Inferior parietal cortex (tissue), 1 donor: ENCODE measurements at regions not wholly inside any gene's neighbourhood (a gene's known extent, or its start where the extent isn't known, plus 50 kb on each side); places are given as distances from the start of the nearest gene placed in this dataset.
A peak's percentile ranks its signal among the peaks of the same experiment; 100 is the strongest.

Experiments
- DNase-seq: peaks from one replicate; pipeline ENCODE4 v3.0.0-alpha.2; 2016; ENCODE audit errors: extremely low spot score

DNA sequence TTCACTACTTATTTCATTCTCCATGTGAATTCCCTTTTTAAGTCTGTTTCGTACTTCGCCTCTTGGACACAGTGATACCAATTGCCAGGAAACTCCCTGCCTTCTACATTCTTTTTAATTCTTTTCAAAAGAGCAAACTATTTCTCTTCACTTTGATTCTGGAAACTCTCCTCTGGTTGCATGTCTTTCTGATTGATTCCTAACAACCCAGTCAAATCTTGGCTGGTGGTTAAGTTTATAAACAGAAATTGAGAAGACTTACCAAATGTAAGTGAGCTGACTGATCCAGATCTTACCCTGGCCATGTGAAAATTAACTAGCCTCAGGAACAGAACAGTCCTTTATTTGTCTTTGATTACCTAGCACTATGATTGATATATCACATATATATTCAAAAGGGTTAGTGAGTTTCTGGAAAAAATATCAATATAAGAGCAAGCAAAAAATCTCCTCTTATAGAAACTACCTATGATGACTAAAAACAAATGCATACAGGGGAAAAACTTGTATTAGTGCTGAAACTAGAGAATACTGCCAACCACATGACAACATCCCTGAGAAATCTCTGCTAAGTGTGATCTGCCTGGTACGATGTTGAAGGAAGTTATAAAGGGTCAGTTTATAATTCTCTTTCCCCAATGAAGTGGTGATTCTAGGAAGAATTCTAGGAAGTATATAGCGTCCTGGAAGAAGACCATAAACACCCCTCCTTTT is 152.6 kb upstream of the HTR2A start:
- no peak for DNase-seq

DNA sequence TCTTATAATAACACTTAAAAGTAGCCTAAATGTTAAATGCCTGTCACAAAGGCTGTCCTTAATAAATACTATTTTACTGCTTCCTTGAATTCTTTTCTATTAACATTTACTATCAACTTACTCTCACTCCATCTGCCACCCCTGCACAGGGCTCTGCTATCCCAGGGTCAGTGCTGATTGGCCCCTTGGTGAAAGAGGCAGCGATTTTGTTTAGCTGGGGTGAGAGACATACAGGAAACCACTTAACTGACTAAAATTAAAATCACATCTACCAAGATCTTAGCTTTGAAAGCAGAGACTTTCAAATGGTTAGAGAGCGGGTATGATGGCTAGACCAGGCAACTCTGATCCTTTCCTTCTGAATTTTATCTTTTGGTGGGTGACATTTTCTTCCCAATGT is 149.9 kb upstream of the HTR2A start:
- DNase-seq: no peak

DNA sequence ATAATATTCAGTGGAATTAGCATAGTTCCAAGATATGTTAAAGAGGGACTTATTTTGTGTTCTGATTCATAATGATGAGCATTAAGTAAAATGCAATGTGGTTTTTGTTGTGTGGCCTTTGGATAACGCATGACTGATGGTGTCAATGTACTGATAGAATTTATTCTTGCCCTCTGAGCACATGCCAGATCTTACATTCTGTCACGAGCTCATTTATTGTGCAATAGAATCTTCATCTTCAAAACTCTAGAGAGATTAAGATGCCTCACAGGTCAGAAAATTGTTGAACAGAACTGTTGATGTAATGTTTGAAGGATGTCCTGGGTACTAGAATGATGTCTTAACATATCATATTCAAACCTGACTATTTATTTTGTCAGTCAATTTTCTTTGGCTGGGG is 148.0 kb upstream of the HTR2A start:
- DNase-seq: no peak

- DNase-seq: no peak
Observed at GRCh38 chr13:47039106-47039505, 142.3 kb upstream of the HTR2A start.

GRCh38 chr13:47038188-47038587 is 141.3 kb upstream of the HTR2A start:
- DNase-seq: no peak

DNA sequence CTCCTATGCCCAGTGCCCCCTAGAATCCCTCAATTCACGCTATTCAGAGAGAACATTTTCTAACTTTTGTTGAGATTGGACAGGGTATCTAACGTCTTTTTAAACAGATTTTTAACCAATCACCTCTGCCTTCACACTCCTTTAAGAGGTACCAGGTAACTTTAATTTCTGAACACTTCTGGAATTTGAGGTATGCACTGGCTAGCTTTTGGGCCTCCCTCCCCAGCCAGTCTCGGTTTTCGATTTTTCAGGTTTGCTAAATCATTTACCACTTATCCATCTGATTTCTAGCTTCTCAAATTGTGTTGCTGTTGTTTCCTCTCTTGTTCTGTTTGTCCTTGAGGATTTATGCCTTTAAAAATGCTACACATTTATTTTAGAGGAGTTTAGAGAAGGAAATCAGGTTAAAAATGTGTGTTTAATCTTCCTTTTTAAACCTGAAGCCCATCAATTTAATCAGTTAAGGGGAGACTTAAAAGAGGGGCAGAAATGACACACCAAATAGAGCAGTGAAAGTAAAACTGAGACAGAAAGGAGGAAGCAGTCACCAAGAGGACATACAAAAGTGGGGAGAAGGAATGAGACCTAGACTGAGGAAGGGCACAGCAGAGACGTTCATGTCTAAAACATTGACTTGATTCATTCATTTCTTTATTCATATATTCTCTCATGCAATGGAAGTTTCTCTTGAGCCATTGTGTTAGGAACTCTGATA is 139.6 kb upstream of the HTR2A start:
- DNase-seq: no peak

GRCh38 chr13:47033216-47033615 is 136.4 kb upstream of the HTR2A start:
- no peak for DNase-seq

- no peak for DNase-seq
Observed at GRCh38 chr13:47027780-47028437, 131.1 kb upstream of the HTR2A start.

- no peak for DNase-seq
Observed at GRCh38 chr13:47025791-47026447, 129.1 kb upstream of the HTR2A start.

DNA sequence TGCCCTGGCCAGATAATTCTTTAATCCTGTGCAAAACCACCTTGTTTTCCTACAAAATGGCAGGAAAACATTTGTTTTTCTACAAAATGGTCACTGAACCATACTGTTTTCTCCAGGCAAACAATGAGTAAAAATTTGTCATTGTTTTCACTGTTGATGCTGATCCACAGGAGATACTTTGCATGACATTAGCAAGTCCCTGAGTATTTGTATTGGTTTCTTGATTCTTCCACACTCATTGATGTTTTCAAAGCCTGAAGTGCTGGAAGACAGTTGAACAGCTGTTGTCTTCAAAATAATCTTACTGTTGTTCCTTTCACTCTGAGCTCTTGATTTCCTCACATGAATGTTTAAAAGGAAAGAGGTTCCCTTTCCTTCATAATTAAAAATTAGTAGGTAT is 123.1 kb upstream of the HTR2A start:
- DNase-seq: no peak

- no peak for DNase-seq
Observed at GRCh38 chr13:47017476-47017875, 120.6 kb upstream of the HTR2A start.

- peak; percentile 40 for DNase-seq
Observed at GRCh38 chr13:47008318-47008717, 111.5 kb upstream of the HTR2A start.

GRCh38 chr13:47005756-47006414 is 109.0 kb upstream of the HTR2A start:
- DNase-seq: no peak

GRCh38 chr13:47004540-47004939 is 107.7 kb upstream of the HTR2A start:
- DNase-seq: no peak

- no peak for DNase-seq
Observed at GRCh38 chr13:47004027-47004426, 107.2 kb upstream of the HTR2A start.

- no peak for DNase-seq
Observed at GRCh38 chr13:47000165-47000564, 103.3 kb upstream of the HTR2A start.

DNA sequence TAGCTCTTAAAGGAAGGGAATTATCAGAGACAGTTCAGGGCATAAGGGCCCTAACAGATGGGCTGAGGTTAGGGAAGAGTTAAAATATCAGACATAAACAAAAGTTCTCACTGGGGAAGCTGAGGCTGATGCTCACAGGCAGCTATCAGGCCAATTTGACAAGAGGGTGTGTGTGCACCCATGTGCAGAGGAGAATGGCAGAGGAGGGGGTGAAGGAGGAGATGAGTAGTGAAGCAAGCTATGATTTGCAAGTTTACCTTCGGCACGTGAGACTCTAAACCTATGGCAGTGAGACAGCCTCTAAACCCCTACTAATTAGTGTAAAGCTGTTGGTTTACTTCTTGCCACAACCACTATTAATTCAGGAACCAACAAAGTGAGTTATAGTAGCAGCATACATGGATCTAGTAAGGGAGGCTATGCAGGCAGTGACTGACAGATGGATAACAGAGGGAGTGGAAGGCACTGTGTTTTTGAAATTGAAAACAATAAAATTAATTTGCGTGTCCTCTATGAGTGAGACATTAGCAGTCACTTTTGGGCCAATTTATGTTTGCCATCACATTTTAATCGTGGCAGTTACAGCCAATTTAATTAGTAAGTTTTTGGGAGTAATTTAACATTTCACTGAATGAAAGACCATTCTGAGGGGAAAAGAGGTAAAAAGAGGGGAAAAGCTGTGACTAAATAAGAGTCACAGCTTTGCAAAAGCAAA is 99.6 kb upstream of the HTR2A start:
- DNase-seq: no peak

DNA sequence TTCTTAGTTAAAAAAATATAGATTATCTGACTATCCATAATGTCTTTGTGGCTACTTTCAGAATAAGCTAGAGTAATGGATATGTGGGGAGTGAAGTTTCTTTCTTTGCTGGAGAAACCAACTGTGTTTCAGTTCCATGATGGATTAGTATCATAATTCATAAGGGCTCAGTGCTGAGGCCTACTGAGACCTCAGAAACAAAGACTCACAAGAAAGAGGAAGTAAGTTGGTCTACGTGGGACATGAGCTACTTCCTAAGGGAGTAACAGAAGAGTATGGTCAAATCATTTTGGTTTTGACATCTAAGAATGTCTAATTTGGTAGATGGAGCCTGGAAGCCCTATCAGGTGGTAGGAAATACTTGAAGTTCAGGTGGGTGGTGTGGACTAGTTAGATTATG is 99.0 kb upstream of the HTR2A start:
- no peak for DNase-seq

GRCh38 chr13:46994492-46994891 is 97.6 kb upstream of the HTR2A start:
- DNase-seq: no peak

DNA sequence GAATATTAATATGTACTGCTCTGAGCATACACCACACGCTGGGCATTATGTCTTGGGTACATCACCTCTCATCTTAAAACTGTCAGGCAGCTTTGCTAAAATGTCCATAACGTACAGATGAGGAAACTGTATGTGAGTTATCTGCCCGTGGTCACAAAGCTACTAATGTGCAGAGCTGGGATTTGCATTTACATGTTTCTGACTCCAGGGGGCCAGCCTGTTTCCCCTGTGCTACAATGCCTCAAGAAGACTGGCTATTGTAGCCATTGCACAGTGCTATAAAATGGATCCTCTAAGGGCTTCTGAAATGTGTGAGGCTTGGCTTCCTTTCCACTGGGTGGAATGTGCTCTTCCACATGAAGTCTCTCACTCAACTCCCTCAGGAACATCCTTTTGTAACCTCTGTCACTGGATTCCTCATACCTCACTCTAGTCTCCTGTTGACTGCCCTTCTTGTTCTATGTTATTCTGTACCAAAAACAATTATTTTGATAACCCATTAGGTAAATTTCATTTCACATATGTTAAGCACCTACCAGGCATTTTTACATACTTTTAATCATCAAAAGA is 95.6 kb upstream of the HTR2A start:
- no peak for DNase-seq

GRCh38 chr13:46983881-46984280 is 87.0 kb upstream of the HTR2A start:
- DNase-seq: no peak
